Activated T-helper 1 cell treated with Interleukin-2 at 50 U/mL for 16 hours (primary cell): ENCODE measurements at regions not wholly inside any gene's neighbourhood (a gene's known extent, or its start where the extent isn't known, plus 50 kb on each side); places are given as distances from the start of the nearest gene placed in this dataset.

Experiments used
- DNase-seq: peaks from one replicate; pipeline ENCODE4 v3.0.0-alpha.2; 2020; ENCODE audit warnings: low read depth

DNA sequence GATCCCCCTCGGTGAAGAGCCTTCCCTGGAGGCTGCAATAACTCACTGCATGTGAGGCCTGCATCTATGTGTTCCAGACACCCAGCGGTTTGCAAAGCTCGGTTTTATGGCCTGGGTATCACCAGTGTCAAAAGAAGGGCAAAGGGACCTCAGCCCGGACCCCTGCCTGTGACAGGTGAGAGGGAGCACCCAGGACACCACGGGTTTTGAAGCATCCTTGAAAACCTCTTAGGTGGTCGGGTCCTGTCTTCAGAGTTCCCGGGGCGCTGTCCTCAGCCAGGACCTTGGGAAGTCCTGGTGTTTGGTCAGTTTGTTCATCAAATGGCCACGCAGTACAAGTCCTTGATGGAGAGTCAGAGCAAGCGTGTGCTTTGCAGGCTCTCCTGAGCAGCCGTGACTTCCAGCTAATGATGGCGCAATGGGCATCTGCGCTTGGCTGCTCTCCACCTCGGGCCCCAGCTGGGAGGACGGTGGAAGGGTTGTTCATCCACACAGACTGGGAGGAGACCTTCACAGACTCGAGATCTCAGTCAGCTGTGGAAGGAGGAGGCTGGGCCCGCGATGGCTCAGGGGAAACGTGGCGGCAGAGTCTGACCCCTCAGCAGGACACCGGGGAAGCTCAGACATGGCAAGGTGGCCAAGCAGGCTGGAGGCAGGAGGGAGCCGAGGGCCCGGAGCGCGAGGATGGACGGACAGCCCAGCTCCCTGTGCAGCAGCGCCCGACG lies 113.1 kb upstream of the GPC1 start:
- DNase-seq, result no peak

DNA sequence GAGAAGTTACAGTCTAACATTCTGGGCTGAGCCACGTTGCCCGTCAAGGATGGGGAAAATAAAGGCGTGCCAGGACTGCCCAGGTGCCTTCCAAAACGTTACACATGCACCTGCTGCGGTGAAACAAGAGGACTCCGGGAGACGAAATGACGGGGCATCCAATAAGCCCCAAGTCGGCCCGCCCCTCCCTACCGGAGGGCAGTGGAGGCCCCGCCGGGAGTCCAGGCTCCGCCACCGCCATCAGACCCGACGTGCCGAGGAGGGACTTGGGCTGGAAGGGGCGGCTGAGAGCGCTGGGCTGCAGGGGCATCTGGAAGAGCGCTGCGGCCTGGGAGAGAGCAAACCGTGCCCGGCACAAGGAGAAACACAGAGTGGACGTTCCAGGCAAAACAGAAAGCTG lies 112.5 kb upstream of the GPC1 start:
- DNase-seq, result no peak

DNA sequence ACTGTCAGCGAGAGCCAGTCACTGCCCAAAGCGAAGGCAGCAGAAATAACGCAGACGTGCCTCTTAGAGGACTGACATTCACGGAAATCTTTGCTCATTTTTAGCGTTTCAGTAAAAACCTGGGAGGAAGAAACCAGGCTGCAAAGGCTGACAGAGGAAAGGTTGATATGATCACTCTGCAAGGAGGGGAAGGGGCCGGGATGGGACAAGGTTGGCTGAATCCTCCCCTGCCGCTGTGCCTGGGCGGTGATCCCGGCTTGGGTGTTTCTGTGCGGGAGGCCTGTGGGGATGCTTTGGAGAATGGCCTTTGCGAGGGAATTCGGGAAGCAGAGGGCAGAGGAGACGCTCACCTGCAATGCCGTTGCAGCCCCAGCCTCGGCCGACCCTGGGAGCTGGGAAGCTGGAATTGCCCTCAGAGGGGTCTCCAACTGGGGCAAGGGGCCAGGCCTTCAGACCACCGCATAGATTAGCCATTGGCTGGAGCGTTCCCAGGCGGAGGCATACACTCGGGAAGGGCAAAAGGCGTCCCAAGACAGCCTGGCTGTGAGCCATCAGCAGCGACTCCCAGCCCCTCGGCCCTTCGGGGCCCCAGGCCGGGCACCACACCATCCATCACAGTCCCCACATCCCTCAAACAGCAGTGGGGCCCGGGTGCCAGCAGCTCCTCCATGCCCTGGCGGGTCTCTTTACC lies 111.7 kb upstream of the GPC1 start:
- no peak for DNase-seq

DNA sequence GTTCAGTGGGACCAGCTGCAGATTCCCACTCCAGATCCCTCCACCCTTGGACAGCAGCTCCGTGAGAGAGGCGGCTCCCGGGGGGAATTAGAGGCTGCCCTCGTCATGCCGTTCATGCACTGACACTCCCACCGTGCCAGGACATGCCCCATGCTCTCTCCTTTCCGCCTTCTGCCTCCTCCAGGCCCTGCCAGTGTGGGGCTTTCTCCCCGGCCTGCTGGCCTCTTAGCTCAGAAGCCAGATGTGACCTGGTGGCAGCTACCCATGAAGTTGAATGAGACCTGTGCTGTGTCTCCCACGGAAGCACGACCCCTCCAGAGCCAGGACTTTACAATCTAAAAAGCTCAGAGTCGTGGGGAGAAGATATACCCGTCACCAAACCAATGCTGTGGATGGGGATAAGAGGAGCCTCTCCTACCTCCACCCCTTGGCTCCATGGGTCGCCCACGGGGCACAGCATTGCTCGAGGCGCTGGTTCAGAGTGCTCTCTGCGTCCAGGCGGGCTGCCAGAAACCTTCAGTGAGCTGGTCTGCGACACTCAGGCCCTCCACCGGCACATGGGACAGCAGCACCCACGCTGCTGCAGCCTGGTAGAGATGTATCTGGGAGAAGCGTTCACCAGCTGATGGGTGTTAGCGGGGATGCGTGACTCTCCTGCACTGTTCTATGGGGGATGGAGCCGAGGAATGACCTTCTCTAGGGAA lies 111.0 kb upstream of the GPC1 start:
- DNase-seq, result no peak

DNA sequence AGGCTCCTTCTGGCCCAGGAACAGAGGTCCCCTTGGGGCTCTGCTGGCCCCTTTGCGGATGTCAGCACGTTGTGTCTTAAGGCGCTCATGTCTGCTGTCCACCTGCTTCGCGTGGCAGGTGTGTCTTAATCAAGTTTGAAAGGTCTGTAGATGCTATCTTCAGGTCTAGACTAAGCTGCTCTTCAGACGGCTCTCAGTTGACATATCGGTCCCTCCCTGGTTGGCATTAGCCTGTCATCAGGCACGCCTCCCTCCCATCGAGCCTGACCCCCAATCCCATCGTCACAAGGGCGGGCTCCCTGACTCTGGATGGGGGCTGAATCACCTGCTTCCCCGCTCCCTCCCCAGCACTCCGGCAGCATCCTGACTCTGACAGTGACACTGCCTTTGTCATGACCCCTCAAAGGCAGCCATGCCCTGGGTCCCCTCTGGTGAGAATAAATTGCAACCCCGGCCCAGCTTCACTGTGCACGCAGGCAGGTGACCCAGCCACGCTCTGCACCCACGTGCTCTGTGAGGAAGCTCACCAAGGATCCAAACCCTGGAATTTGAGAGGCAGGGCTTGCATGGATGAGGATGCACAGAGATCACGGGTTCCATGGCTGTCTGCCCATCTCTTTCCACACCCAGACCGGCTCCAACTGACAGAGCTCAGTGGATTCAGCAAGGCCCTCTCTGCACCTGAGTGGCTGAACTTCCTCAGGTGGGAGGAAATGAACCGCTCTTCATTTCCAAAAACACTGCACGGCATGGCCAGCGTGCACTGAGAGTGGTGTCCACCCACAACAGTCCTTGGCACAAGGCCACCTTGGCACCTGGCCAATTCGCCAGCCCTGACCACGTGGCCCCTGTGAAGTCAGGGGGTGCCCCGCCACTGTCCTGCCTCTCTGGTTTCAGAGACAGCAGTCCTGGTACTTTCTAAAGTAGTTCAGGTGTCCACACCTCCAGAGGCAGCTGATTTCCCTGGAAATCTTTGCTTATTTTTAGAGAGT lies 110.2 kb upstream of the GPC1 start:
- no peak for DNase-seq

DNA sequence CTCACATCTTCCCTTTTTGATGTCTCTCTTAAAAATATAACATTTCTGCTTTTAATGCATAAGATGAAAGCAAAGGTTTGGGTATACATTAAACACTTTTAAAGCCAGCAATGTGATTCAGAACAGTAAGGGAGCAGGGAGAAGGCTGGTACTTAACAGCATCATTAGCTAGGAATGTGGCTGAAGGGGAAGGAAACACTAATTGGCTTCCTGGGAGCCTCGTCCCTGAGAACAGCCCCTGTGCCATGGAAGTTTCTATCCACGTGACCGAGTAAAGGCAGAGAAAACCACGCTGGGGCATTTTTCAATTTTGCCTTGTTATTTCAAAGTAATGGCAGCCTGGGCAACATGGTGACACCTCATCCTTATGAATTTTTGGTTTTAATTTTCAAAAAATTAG lies 109.2 kb upstream of the GPC1 start:
- no peak for DNase-seq

DNA sequence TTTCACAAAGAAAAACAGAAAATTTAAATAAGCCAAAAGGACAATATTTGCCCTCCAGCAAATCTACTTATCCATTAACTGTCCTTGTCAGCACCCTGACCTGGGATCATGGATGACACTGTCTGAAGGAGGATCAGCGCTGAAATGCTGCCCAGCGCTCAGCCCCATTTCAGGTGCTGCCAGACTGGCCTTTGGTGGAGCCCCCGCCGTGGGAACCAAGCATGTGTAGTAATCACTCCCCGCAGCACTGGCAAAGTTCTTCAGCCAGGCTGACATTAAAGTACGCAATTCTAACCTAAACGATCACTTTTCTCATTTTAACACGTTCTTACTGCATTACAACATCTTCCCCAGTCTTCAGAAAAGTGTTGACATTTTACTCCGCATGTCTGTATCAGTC lies 108.6 kb upstream of the GPC1 start:
- no peak for DNase-seq

DNA sequence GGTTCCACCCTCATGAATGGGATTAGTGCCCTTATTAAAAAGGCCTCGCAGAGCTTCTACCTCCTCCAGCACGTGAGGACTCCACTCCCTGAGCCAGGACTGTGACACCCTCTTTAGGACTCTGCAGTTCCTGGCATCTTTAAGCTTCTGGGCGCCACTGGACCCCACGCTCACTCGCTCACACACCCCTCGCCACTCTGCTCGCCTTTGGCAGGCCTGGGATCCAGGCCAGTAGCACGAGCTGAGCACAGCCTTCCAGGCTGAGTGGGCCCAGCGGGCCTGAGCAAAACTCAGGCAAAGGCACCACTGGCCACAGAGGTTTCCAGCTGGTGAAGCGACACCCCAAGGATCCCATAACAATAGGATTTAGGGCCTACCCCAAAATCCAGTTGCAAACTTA lies 107.9 kb upstream of the GPC1 start:
- DNase-seq, result no peak

DNA sequence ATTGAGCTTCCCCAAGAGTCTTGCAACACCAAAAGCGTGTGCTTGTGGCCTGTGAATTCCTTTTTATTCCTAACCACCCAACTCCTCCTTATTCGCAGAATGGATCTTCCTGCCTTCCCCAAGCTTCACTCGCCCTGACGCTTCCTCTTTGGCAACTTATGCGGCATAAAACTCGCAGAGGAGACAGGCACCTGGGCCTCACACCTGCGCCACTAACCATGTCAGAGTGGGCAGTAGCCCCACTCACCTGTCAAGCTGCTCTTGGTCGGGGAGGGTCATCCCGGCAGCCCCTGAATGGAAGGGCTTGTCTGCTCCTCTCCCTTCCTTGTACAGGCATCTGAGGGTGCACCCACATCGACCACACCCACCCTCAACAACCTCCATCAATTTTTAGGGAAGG lies 106.9 kb upstream of the GPC1 start:
- no peak for DNase-seq

DNA sequence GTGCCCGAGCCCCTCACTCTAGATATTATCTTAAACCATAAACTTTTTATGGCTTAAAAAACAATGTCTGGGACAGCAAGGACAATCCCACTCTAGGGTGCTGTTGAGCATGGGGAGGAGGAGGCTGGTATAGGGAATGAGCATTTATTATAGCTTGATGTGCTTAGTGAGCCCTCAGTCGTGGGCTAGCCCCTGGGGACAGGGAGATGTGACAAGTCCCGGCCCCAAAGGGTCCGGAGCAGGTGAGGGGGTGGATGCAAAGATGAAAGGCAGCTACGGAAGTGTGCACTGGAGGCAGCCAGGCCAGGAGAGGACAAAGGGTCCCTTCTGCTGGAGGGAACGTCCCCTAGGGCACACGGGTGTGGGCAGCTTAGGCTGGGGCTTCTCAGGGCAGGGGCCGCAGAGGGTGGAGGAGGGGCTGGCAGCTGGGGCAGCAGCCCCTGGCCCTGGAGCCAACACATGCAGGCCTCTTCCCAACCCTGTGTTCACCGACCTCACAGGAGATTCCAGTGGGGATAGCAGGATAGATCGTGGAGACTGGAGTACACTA lies 106.3 kb upstream of the GPC1 start:
- DNase-seq, result no peak

DNA sequence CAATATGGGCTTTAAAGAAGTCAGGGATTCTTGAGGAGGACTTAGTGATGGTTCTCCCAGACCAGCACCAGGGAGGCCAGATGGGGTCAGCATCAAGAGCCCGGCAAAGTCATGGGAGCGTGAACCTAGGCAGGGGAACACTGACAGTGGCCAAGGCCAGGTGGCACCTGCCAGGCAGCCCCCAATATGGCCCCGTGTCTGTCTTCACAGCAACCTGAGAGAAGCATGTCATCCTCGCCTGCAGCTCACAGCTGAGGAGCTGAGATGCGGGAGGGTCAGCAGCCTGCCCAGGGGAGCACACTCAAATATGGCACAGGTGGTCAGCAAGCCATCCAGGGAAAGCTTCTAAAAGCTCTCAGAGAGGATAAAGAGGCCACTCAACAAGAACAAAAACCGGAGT lies 105.7 kb upstream of the GPC1 start:
- DNase-seq, result no peak

DNA sequence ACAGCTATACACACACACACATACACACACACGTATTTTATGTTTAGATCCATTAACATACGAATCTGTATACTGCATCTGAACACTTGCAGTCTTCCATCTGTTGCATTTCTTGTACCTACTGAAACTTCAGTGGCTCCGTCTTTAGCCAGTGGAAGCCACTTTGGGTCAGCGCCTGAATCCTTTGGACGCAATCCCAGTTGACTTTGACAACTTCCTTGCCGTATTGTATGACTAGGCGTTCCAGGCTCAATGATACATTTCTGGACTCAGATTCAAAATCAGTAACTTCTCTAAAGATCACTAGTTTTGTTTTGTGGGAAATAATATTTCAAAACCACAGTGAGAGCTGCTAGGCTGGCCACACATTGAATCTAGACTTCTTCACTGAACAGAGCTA lies 101.5 kb upstream of the GPC1 start:
- no peak for DNase-seq

DNA sequence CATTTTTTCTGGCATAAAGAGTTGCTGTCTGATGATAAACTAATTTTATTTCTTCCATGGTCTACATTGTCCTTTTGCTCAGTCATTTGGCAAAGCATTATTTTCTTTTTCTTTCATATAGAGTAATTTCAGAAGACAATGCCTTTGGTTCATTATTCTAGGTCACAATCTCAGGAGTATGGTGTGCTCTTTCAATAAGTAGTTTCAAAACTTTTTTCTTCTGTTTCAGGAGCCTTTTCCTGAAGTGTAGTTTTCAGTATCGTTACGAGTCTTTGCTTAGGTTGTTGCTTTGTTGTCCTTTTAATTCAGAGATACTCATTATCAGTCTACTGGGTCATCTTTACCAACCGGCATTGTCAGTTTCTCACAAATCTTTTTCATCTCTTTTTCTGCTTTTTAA lies 100.4 kb upstream of the GPC1 start:
- DNase-seq, result no peak

DNA sequence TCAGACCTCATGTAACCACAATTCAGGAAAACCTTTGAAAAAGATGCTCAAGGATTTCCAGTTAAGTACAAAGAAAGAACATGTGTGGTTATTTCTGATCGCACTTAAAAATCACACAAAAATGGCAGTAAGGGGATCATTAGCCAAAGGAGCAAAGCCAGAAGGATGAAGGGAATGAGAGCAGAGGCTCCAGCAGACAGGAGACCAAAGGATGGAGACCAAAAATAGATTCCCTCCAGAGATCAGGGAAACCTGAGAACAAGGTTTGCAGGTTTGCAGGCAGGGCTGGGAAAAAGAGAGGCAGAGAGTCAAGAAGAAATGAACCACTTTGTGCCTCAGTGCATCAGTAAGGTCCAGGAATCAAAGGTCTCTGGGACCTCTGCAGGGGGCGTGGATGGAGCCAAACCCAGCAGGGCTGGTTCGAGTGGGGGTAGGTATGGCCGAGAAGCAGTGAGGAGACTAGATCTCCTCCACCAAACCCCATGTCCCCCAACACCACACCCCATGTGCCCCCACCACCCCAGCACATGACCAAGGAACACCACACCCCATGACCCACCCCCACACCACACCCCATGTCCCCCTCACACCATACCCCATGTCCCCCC lies 98.5 kb upstream of the GPC1 start:
- DNase-seq, result no peak

DNA sequence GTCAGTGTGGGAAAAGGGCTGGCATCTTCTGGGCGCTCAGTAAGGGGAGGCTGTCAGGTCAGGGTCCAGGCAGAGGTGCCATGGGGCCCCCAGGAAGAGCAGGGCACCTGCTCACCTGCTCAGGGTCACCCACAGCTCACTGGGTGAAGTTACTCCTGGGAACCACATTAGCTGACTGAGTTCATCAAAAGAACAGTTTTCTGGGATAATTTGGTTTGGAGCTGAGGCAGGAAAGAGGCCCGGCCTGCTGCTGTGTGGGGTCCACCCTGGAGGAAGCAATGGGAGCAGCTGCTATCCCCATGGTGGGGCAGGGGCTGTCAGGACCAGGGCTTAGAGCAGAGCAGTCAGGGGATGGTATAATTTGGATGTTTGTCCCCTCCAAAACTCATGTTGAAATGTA lies 97.2 kb upstream of the GPC1 start:
- no peak for DNase-seq

DNA sequence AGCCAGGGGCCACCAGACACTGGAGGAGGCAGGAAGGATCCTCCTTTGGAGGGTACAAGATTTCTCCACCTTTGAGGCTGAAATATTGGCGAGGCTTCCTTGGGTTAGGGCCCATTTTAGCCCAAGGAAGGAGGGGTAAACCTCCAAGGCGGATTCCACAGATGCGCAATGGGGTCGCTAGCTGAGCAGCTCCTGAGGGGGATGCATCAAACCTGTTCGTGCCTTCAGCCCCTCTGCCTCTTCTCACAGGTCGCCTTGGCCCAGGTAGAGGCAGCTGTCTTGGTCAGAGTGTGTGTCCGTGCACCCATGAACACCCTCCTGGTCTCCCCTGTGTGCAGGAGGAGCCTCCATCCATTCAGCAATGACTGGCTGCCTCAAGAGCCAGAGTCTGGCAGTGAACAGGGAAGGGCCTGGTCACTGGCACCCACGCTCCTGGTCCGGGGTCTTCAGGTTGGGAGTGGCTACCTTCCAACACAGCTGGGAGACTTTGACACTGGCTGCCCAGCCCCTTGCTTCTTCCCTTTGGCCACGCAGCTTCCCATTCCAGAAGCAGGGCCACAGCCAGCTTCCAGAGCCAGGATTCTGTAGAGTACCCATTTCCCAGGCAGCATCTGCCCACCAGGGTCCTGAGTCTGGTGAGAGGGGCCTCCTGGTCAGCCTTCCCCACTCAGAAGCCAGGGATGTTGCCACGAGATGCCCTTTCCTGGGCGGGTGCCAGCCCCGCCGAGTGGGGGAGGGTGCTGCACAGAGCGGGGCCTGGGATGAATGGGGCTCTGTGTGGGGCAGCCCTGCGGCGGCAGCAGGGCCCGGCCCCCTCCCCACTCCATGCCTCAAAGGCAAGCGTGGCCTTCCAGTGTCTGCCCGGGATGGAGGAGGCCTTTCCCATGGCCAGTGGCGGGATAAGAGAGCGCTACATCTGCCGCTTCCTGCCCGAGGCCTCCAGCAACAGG lies 95.8 kb upstream of the GPC1 start:
- DNase-seq, result no peak

DNA sequence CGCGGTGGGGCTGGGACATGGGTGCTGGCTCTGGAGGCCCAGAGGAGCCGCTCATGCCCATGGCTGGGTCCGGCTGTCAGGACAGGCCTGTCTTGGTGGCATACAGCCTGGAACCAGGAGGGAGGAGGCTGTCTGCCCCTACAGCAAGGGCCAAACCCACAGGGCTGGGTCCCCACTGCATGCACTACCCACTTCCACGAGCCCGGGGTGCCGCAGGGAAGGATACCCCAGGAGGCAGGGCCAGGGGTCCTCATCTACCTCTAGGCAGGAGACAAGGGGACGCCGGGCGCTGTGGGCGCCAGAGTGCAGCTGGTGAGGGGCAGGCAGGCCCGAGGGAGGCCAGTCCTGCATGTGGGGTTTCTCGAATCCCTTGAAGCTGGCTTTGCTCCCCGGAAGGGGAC lies 95.1 kb upstream of the GPC1 start:
- no peak for DNase-seq

DNA sequence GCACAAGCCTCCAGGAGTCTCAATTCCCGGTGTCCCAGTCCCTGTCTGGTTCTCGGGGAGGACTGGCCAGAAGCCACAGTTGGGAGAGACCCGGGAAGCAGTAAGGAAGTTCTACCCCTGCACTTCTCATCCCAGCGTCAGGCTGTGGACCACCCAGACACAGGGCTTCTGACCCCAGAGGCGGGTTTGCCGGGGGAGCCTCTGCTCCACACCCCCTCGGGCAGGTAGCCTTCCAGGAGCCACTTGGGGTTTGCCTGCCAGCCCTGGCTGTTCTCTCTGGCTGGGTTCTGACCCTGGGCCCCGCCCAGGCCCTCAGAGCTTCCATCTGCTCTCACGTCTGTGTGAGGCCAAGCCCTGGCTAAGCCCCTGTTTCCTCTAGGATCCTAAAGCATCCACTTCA lies 94.4 kb upstream of the GPC1 start:
- DNase-seq, result no peak

DNA sequence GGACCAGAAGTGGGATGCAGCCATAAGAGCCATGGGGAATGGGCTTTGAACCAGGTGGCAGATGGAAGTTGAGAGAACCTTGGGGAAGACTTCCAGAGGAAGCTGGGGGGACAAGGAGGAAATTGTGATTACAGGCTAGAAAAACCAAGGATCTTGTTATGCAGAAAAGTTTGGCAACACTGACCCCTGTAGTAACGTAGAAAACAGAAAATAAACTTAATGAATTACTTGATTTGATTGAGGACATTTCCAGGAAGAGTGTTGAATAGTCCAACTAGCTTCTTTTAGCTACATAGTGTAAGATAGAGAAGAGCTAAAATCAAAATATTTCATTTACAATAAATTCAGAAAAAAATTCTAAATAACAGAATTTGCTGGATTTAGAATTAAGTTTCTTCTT lies 91.9 kb upstream of the GPC1 start:
- DNase-seq, result no peak

DNA sequence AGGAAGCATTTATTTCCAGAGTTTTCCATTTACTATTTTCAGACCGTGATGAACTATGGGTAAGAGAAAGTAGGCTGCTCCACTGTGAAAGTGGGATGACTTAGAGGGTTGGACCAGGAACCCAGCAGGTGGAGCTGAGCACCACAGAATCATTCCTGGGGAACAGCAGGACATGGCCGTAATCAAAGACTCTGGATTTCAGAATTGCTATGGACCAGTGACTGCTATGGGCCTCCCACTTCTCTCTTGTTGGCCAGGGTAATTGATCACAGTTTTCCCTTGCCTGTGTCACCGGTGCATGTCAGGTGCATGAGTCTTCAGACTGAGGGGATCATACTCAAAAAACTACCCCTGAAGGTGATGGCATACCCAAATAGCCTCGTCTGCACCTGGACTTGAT lies 90.6 kb upstream of the GPC1 start:
- no peak for DNase-seq
